Type B pancreatic cell (in vitro differentiated cells): ENCODE measurements at regions not wholly inside any gene's neighbourhood (a gene's known extent, or its start where the extent isn't known, plus 50 kb on each side); places are given as distances from the start of the nearest gene placed in this dataset.
"Not testable (repeated sequence)": the region's sequence is repeated elsewhere in the genome, so short reads cannot be mapped to it uniquely, and the experiment has no call there.

Source experiments
- DNase-seq: peaks from one replicate; pipeline ENCODE4 v3.0.0; 2021; ENCODE audit warnings: mixed read lengths; ENCODE audit not compliant: unreplicated experiment; ENCODE audit errors: extremely low spot score
- H3K27ac Mint-ChIP-seq: 2 replicates; pipeline ENCODE4 v1.8.0; 2021; ENCODE audit warnings: mild to moderate bottlenecking, mixed read lengths
- H3K27me3 Mint-ChIP-seq: 2 replicates; pipeline ENCODE4 v1.8.0; 2021; ENCODE audit warnings: mixed read lengths
- H3K36me3 Mint-ChIP-seq: 2 replicates; pipeline ENCODE4 v1.8.0; 2021; ENCODE audit warnings: mixed read lengths
- H3K4me1 Mint-ChIP-seq: one replicate; pipeline ENCODE4 v1.8.0; 2021; ENCODE audit warnings: mixed read lengths; ENCODE audit not compliant: unreplicated experiment
- H3K4me3 Mint-ChIP-seq: 2 replicates; pipeline ENCODE4 v1.8.0; 2021; ENCODE audit warnings: mild to moderate bottlenecking, mixed read lengths
- H3K9me3 Mint-ChIP-seq: 2 replicates; pipeline ENCODE4 v1.8.0; 2021; ENCODE audit warnings: mixed read lengths
- CTCF ChIP-seq: fragments of 200-600 bp; sonication (generic); conservative IDR thresholded peaks from 2 replicates; pipeline ENCODE4 v1.5.0; 2021; ENCODE audit warnings: antibody characterized with exemption, mild to moderate bottlenecking

- TF ChIP-seq CTCF: no peak
- peaks cover 26% of the 10 kb centered on the region for H3K27me3 Mint-ChIP-seq
- H3K4me3 Mint-ChIP-seq: no peak overlapping the region
- H3K27ac Mint-ChIP-seq: no peak overlapping the region
- peaks cover 7% of the 10 kb centered on the region for H3K4me1 Mint-ChIP-seq
- no peaks in the 10 kb centered on the region for H3K9me3 Mint-ChIP-seq
- H3K36me3 Mint-ChIP-seq: no peaks in the 10 kb centered on the region
- DNase-seq: no peak
Measured at GRCh38 chr15:57797568-57798267, 91.2 kb downstream of the POLR2M start.

DNA sequence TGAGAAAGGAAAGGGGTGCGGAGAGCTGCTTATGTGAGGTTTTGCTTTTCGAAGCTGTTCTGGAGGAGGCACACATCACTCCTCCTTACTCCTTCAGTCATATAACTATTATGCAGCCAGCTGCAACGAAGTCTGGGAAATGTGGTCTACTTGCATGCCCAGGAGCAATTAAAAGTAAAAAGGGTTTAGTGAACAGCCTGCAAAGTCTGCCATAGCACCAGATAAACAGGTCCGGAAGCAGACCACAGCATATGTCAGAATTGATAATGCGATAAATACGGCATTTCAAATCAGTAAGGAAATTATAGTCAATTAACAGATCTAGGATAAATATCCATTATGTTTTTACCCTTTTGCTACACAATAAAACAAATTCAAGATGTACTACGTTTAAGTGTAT, 99.5 kb downstream of the POLR2M start:
- TF ChIP-seq CTCF: no peak
- Mint-ChIP-seq H3K9me3 (no peaks in the 10 kb centered on the region), H3K36me3 (no peaks in the 10 kb centered on the region), H3K27ac (no peak overlapping the region), H3K27me3 (peaks cover 8% of the 10 kb centered on the region), H3K4me3 (no peak overlapping the region), H3K4me1 (no peaks in the 10 kb centered on the region)
- DNase-seq: no peak

GRCh38 chr15:57809285-57809684, 102.8 kb downstream of the POLR2M start:
- H3K9me3 Mint-ChIP-seq, H3K27ac Mint-ChIP-seq, DNase-seq, H3K4me1 Mint-ChIP-seq, H3K36me3 Mint-ChIP-seq, H3K4me3 Mint-ChIP-seq: not testable (repeated sequence)
- peaks cover 25% of the 10 kb centered on the region for H3K27me3 Mint-ChIP-seq

DNA sequence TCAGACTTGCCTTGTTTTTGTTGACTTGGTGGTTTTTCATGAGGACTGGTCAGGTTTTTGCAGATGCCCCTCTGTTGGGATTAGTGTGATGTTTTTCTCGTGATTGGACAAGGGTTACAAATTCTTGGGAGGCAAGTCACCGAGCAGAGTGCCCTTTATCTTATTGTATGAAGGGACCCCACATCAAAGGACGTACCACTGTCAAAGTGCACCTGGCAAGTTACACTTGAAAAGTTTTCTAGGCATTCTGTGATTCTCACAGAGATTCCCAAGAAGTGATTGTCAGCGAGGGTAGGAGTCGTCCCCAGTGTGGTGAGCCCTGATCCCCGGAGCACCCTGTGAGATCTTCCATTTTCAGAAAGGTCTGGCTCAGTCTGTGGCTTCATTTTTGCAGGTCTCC, 110.1 kb downstream of the POLR2M start:
- H3K27me3 Mint-ChIP-seq: peaks cover 28% of the 10 kb centered on the region
- H3K27ac Mint-ChIP-seq: no peak overlapping the region
- no peak overlapping the region for H3K4me3 Mint-ChIP-seq
- TF ChIP-seq CTCF: no peak
- no peaks in the 10 kb centered on the region for H3K4me1 Mint-ChIP-seq
- no peaks in the 10 kb centered on the region for H3K36me3 Mint-ChIP-seq
- no peaks in the 10 kb centered on the region for H3K9me3 Mint-ChIP-seq
- no peak for DNase-seq

GRCh38 chr15:57819646-57820045, 113.1 kb downstream of the POLR2M start:
- Mint-ChIP-seq H3K4me3 (no peak overlapping the region), H3K9me3 (no peaks in the 10 kb centered on the region), H3K4me1 (no peaks in the 10 kb centered on the region), H3K27ac (no peak overlapping the region), H3K36me3 (no peaks in the 10 kb centered on the region), H3K27me3 (peaks cover 13% of the 10 kb centered on the region)
- no peak for TF ChIP-seq CTCF
- DNase-seq: no peak

DNA sequence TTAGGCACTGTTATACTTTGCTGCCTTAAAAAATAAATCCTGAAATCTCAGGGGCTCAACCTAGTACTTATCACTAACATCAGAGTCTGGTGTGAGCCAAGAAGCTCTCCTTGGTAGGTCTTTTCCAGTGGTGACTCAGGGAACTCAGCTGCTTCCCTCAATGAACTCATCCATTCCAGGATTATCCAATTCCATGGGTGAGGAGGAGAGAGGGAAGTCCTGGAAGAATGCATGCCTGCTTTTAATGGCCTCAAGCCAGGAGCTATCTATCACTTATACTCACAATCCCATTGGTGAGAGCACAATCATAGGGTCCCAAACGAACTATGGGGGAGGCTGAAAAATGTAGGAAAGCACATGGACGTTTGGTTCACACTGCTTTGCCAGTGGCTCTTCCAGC, 113.6 kb downstream of the POLR2M start:
- DNase-seq: no peak
- H3K27ac Mint-ChIP-seq: no peak overlapping the region
- no peak overlapping the region for H3K4me3 Mint-ChIP-seq
- H3K36me3 Mint-ChIP-seq: no peaks in the 10 kb centered on the region
- peaks cover 13% of the 10 kb centered on the region for H3K27me3 Mint-ChIP-seq
- H3K4me1 Mint-ChIP-seq: no peaks in the 10 kb centered on the region
- no peaks in the 10 kb centered on the region for H3K9me3 Mint-ChIP-seq
- no peak for TF ChIP-seq CTCF
